ENCODE measurements at regions not wholly inside any gene's neighbourhood (a gene's known extent, or its start where the extent isn't known, plus 50 kb on each side); places are given as distances from the start of the nearest gene placed in this dataset.

- no peaks in the 10 kb centered on the region for H3K4me1 ChIP-seq (ENCODE audit: insufficient read depth, low read length, severe bottlenecking)
- no peak for TF ChIP-seq CTCF (IDR thresholded peaks at IDR 0.05; ENCODE audit: low read length)
- TF ChIP-seq EZH2 (IDR thresholded peaks at IDR 0.05; ENCODE audit: borderline replicate concordance, low read length), result no peak
- H3F3A ChIP-seq (ENCODE audit: insufficient read depth, low read length), result no peaks in the 10 kb centered on the region
- no peaks in the 10 kb centered on the region for H3K27me3 ChIP-seq (ENCODE audit: insufficient read depth, low read length)
- no peaks in the 10 kb centered on the region for H3K9me3 ChIP-seq (ENCODE audit: low read length)
- H3K79me2 ChIP-seq (ENCODE audit: insufficient read depth, low read length), result no peaks in the 10 kb centered on the region
- H4K20me1 ChIP-seq (ENCODE audit: insufficient read depth, low read length), result no peaks in the 10 kb centered on the region
- H3K9me2 ChIP-seq (ENCODE audit: low read depth, low read length), result no peaks in the 10 kb centered on the region
- no peaks in the 10 kb centered on the region for H3K36me3 ChIP-seq (ENCODE audit: insufficient read depth, low read length)
- no peak overlapping the region for H3K9ac ChIP-seq (ENCODE audit: low read length)
- H3K4me2 ChIP-seq (ENCODE audit: low read length), result no peak overlapping the region
- H3K27ac ChIP-seq (ENCODE audit: low read depth, low read length, poor library complexity, severe bottlenecking), result no peak overlapping the region
- H2AFZ ChIP-seq (ENCODE audit: low read length), result no peak overlapping the region
- H3K4me3 ChIP-seq (ENCODE audit: low read depth, low read length, poor library complexity, severe bottlenecking), result no peak overlapping the region
Measured at GRCh38 chr1:72535470-72535869, 253.1 kb upstream of the NEGR1 start.

- H3K27me3 ChIP-seq (ENCODE audit: insufficient read depth, low read length), result no peaks in the 10 kb centered on the region
- no peaks in the 10 kb centered on the region for H3F3A ChIP-seq (ENCODE audit: insufficient read depth, low read length)
- H3K9me3 ChIP-seq (ENCODE audit: low read length), result no peaks in the 10 kb centered on the region
- no peak overlapping the region for H2AFZ ChIP-seq (ENCODE audit: low read length)
- H3K27ac ChIP-seq (ENCODE audit: low read depth, low read length, poor library complexity, severe bottlenecking), result no peak overlapping the region
- H3K79me2 ChIP-seq (ENCODE audit: insufficient read depth, low read length), result no peaks in the 10 kb centered on the region
- no peaks in the 10 kb centered on the region for H4K20me1 ChIP-seq (ENCODE audit: insufficient read depth, low read length)
- no peaks in the 10 kb centered on the region for H3K36me3 ChIP-seq (ENCODE audit: insufficient read depth, low read length)
- H3K9ac ChIP-seq (ENCODE audit: low read length), result no peak overlapping the region
- no peaks in the 10 kb centered on the region for H3K4me1 ChIP-seq (ENCODE audit: insufficient read depth, low read length, severe bottlenecking)
- no peak for TF ChIP-seq CTCF (IDR thresholded peaks at IDR 0.05; ENCODE audit: low read length)
- TF ChIP-seq EZH2 (IDR thresholded peaks at IDR 0.05; ENCODE audit: borderline replicate concordance, low read length), result no peak
- no peak overlapping the region for H3K4me3 ChIP-seq (ENCODE audit: low read depth, low read length, poor library complexity, severe bottlenecking)
- no peaks in the 10 kb centered on the region for H3K9me2 ChIP-seq (ENCODE audit: low read depth, low read length)
- H3K4me2 ChIP-seq (ENCODE audit: low read length), result no peak overlapping the region
Measured at GRCh38 chr1:72530646-72531045, 248.3 kb upstream of the NEGR1 start.

DNA sequence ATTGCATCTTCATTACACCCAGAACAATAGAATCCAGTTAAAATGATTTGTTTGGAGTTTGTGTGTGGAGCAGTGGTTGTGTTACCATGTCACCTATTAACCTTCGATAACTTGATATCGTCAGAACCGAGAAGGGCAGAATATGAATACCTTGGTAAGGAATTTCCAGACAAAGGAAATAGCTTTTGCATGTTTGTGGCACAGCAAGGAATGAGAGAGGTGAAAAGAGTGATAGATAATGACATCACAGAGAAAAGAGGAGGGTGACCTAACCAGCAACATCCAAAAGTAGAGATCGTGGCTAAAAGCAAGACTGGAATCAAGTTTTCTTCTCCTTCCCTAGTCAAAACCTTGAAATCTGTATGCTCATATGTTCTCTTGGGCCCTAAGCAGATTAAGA, 244.6 kb upstream of the NEGR1 start:
- Histone ChIP-seq H3K4me1 (ENCODE audit: insufficient read depth, low read length, severe bottlenecking) (no peaks in the 10 kb centered on the region), H2AFZ (ENCODE audit: low read length) (no peak overlapping the region), H3K9ac (ENCODE audit: low read length) (no peak overlapping the region), H3K4me3 (ENCODE audit: low read depth, low read length, poor library complexity, severe bottlenecking) (no peak overlapping the region), H3K27me3 (ENCODE audit: insufficient read depth, low read length) (no peaks in the 10 kb centered on the region), H3K36me3 (ENCODE audit: insufficient read depth, low read length) (no peaks in the 10 kb centered on the region), H3K79me2 (ENCODE audit: insufficient read depth, low read length) (no peaks in the 10 kb centered on the region), H3K4me2 (ENCODE audit: low read length) (no peak overlapping the region), H3F3A (ENCODE audit: insufficient read depth, low read length) (no peaks in the 10 kb centered on the region), H3K27ac (ENCODE audit: low read depth, low read length, poor library complexity, severe bottlenecking) (no peak overlapping the region), H4K20me1 (ENCODE audit: insufficient read depth, low read length) (no peaks in the 10 kb centered on the region), H3K9me2 (ENCODE audit: low read depth, low read length) (no peaks in the 10 kb centered on the region), H3K9me3 (ENCODE audit: low read length) (no peaks in the 10 kb centered on the region)
- no peak for TF ChIP-seq CTCF (IDR thresholded peaks at IDR 0.05; ENCODE audit: low read length)
- no peak for TF ChIP-seq EZH2 (IDR thresholded peaks at IDR 0.05; ENCODE audit: borderline replicate concordance, low read length)

Measured in OCI-LY1 (cell line).